ENCODE measurements at regions not wholly inside any gene's neighbourhood (a gene's known extent, or its start where the extent isn't known, plus 50 kb on each side); places are given as distances from the start of the nearest gene placed in this dataset.

DNA sequence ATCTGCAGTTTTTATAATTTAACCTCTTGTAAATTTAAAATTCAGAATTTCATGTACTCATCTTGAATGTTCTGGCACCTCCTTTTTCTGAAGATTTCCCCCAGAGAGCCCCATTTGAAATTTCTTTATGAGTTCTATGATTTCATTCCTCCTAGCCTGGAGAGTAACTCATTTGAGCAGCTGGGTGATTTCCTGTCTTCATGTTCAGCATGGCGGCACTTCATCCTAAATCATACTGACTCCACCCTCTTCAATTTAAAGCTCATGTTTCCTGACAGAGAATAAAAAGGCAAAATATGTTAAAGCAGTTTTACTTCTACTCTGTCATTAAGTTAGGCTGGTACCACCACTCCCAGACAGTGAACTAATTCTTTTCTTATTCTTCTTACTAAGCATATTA is 250.9 kb upstream of the POU3F2 start:
- Mint-ChIP-seq H3K4me1 (no peaks in the 10 kb centered on the region), H3K27ac (no peak overlapping the region)
- no peak overlapping the region for H3K4me3 ChIP-seq (ENCODE audit: low read depth, low read length)

DNA sequence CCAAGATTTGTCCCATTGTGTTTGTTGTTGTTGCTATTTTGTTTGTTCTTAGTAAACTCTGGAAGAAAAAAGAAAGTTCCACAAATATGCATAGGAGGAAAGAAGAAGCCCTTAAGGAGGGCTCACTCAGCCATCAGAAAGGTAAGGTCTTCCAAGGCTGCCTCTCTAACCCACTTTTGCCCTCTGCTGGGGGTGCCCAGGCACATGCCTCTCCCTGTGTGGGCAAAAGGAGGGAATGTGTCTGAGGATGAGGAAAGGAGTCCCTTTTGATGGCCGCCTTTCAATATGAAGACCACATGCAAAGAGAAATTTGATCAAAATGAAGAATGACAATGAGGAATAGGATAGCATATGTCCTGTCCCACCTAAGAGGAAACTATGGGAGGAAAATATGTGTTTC is 248.2 kb upstream of the POU3F2 start:
- Mint-ChIP-seq H3K27me3 (no peaks in the 10 kb centered on the region), H3K9me3 (peaks cover 0 to 5% (median 0%) of the 10 kb centered on the region in 7 donors), H3K4me1 (no peaks in the 10 kb centered on the region), H3K36me3 (no peaks in the 10 kb centered on the region), H3K27ac (no peak overlapping the region), H3K4me3 (no peak overlapping the region)
- no peaks in the 10 kb centered on the region for H3K36me3 ChIP-seq (ENCODE audit: control insufficient read depth, insufficient read depth, low read length)
- ATAC-seq (ENCODE audit: low read depth in 2 of 2) (no peak), DNase-seq (no peak)
- no peak overlapping the region for H3K27ac ChIP-seq (ENCODE audit: insufficient read depth, low read length, poor library complexity, severe bottlenecking)
- H3K9me3 ChIP-seq (ENCODE audit: control insufficient read depth in 2 of 2, low read length in 2 of 2), result no peaks in the 10 kb centered on the region
- no peak overlapping the region for H3K4me3 ChIP-seq (ENCODE audit: low read depth, low read length)
- no peaks in the 10 kb centered on the region for H3K4me1 ChIP-seq (ENCODE audit: control insufficient read depth, insufficient read depth, low read length, poor library complexity, severe bottlenecking)
- no peaks in the 10 kb centered on the region for H3K27me3 ChIP-seq (ENCODE audit: control insufficient read depth, insufficient read depth, low read length)

More for the DNA sequence above, 250.9 kb upstream of the POU3F2 start:
- no peak overlapping the region for H3K27ac ChIP-seq (ENCODE audit: insufficient read depth, low read length, poor library complexity, severe bottlenecking)
- Mint-ChIP-seq H3K9me3 (peaks cover 0 to 2% (median 0%) of the 10 kb centered on the region in 7 donors), H3K36me3 (no peaks in the 10 kb centered on the region), H3K4me3 (no peak overlapping the region), H3K27me3 (no peaks in the 10 kb centered on the region)
- H3K27me3 ChIP-seq (ENCODE audit: control insufficient read depth, insufficient read depth, low read length), result no peaks in the 10 kb centered on the region
- ATAC-seq (ENCODE audit: low read depth in 2 of 2), result no peak
- DNase-seq, result no peak
- no peaks in the 10 kb centered on the region for H3K9me3 ChIP-seq (ENCODE audit: control insufficient read depth in 2 of 2, low read length in 2 of 2)
- no peaks in the 10 kb centered on the region for H3K4me1 ChIP-seq (ENCODE audit: control insufficient read depth, insufficient read depth, low read length, poor library complexity, severe bottlenecking)
- no peaks in the 10 kb centered on the region for H3K36me3 ChIP-seq (ENCODE audit: control insufficient read depth, insufficient read depth, low read length)

DNA sequence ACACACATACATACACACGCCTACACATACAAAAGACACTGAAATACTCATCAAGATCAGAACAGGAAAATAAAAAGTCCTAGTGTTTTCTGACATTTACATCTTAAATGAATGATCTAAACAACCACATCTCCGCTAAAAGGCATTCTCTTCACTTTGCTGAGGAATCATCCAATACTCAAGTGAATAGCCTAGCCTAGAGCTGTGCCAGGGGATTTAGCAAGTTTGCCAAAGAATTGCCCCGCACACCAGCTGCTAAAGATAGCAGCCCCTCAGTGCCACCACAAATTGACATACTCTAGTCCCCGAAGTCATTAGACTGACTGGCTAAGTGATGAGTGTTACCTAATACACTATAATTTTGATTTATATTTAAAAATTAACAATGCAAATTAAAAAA is 246.8 kb upstream of the POU3F2 start:
- no peaks in the 10 kb centered on the region for H3K9me3 ChIP-seq (ENCODE audit: control insufficient read depth in 2 of 2, low read length in 2 of 2)
- ATAC-seq (ENCODE audit: low read depth in 2 of 2), result no peak
- H3K27me3 Mint-ChIP-seq, result no peaks in the 10 kb centered on the region
- H3K9me3 Mint-ChIP-seq, result peaks cover 0 to 5% (median 0%) of the 10 kb centered on the region in 7 donors
- no peaks in the 10 kb centered on the region for H3K27me3 ChIP-seq (ENCODE audit: control insufficient read depth, insufficient read depth, low read length)
- no peaks in the 10 kb centered on the region for H3K4me1 ChIP-seq (ENCODE audit: control insufficient read depth, insufficient read depth, low read length, poor library complexity, severe bottlenecking)
- H3K36me3 ChIP-seq (ENCODE audit: control insufficient read depth, insufficient read depth, low read length), result no peaks in the 10 kb centered on the region
- H3K4me3 Mint-ChIP-seq, result no peak overlapping the region
- H3K27ac ChIP-seq (ENCODE audit: insufficient read depth, low read length, poor library complexity, severe bottlenecking), result no peak overlapping the region
- DNase-seq, result no peak
- no peak overlapping the region for H3K4me3 ChIP-seq (ENCODE audit: low read depth, low read length)
- peak overlapping the region in 1 of 3 donors; percentile 58 for H3K27ac Mint-ChIP-seq
- no peaks in the 10 kb centered on the region for H3K4me1 Mint-ChIP-seq
- H3K36me3 Mint-ChIP-seq, result no peaks in the 10 kb centered on the region

DNA sequence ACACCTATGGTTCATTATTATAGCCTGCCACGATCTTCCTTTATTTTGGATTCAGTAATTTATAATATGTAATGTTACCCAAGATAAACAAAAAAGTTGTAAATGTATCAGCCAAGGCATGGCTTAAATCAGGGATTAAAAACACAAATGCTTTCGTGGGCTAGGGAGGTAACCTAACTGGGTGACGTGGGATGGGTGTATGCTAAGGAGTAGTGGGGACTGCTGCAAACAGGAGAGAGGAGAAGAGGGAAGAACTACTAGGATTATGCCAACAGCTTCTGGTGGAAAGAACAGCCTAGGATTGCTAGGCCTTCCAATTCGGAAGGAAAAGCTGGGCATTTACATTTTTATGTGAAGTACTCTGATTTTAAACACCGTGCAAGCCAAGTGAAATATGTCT is 244.8 kb upstream of the POU3F2 start:
- Mint-ChIP-seq H3K27me3 (no peaks in the 10 kb centered on the region), H3K4me1 (no peaks in the 10 kb centered on the region), H3K4me3 (no peak overlapping the region), H3K36me3 (no peaks in the 10 kb centered on the region), H3K27ac (no peak overlapping the region), H3K9me3 (peaks cover 0 to 5% (median 0%) of the 10 kb centered on the region in 7 donors)
- H3K36me3 ChIP-seq (ENCODE audit: control insufficient read depth, insufficient read depth, low read length), result no peaks in the 10 kb centered on the region
- H3K4me3 ChIP-seq (ENCODE audit: low read depth, low read length), result no peak overlapping the region
- H3K4me1 ChIP-seq (ENCODE audit: control insufficient read depth, insufficient read depth, low read length, poor library complexity, severe bottlenecking), result no peaks in the 10 kb centered on the region
- DNase-seq (no peak), ATAC-seq (ENCODE audit: low read depth in 2 of 2) (no peak)
- H3K9me3 ChIP-seq (ENCODE audit: control insufficient read depth in 2 of 2, low read length in 2 of 2), result no peaks in the 10 kb centered on the region
- H3K27me3 ChIP-seq (ENCODE audit: control insufficient read depth, insufficient read depth, low read length), result no peaks in the 10 kb centered on the region
- no peak overlapping the region for H3K27ac ChIP-seq (ENCODE audit: insufficient read depth, low read length, poor library complexity, severe bottlenecking)

DNA sequence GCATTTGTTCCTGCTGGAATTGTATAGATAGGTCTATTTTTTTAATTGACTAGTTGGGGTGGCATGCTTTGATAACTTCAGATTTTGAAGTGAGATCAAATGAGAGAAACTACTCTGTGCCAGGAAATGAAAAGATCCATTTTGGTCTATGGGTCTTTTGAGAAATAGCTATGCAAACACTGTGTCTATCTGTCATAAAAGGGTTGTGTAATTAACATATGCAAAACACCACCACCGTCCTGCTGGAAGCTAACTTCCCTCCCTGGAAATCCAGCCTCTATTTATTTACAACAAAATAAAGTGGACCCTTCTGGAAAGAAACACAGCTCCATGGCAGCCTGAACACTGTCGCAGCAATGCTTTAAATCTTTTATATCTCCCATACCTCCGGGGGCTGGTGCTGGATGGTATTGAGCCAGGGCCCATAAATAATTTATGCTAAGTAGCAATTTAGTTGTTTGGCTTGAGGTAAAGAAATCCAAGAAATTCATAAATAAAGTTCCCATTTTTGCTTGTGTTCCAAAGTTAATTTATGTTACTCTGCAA is 244.2 kb upstream of the POU3F2 start:
- Histone ChIP-seq H3K4me1 (ENCODE audit: control insufficient read depth, insufficient read depth, low read length, poor library complexity, severe bottlenecking) (no peaks in the 10 kb centered on the region), H3K27ac (ENCODE audit: insufficient read depth, low read length, poor library complexity, severe bottlenecking) (no peak overlapping the region), H3K27me3 (ENCODE audit: control insufficient read depth, insufficient read depth, low read length) (no peaks in the 10 kb centered on the region), H3K9me3 (ENCODE audit: control insufficient read depth in 2 of 2, low read length in 2 of 2) (no peaks in the 10 kb centered on the region), H3K4me3 (ENCODE audit: low read depth, low read length) (no peak overlapping the region), H3K36me3 (ENCODE audit: control insufficient read depth, insufficient read depth, low read length) (no peaks in the 10 kb centered on the region)
- Mint-ChIP-seq H3K4me1 (no peaks in the 10 kb centered on the region), H3K4me3 (no peak overlapping the region), H3K36me3 (no peaks in the 10 kb centered on the region), H3K9me3 (peaks cover 0 to 5% (median 0%) of the 10 kb centered on the region in 7 donors), H3K27me3 (no peaks in the 10 kb centered on the region), H3K27ac (no peak overlapping the region)
- ATAC-seq (ENCODE audit: low read depth in 2 of 2) (no peak), DNase-seq (no peak)

DNA sequence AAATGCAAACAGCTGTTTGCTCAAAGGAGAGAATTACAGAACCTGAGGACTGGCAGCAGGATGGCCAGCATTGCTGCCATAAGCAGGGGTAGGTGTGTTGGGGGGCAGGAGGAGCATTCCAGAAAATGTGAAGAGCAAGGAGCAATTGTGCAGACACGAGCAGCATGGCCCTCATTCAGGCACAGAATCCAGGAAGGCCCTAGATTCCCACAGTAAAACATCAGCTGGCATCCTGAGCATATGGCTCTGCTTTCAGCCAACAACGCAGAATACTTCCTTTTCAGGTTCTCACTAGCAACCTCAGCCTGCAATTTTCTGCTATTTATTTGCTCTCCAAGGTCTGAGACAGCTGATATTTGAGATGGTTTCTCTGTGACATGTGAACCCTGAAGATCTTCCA is 243.4 kb upstream of the POU3F2 start:
- Mint-ChIP-seq H3K27ac (no peak overlapping the region), H3K4me1 (no peaks in the 10 kb centered on the region), H3K36me3 (no peaks in the 10 kb centered on the region), H3K27me3 (no peaks in the 10 kb centered on the region), H3K9me3 (peaks cover 0 to 5% (median 0%) of the 10 kb centered on the region in 7 donors), H3K4me3 (no peak overlapping the region)
- Histone ChIP-seq H3K36me3 (ENCODE audit: control insufficient read depth, insufficient read depth, low read length) (no peaks in the 10 kb centered on the region), H3K27me3 (ENCODE audit: control insufficient read depth, insufficient read depth, low read length) (no peaks in the 10 kb centered on the region), H3K4me1 (ENCODE audit: control insufficient read depth, insufficient read depth, low read length, poor library complexity, severe bottlenecking) (no peaks in the 10 kb centered on the region), H3K4me3 (ENCODE audit: low read depth, low read length) (no peak overlapping the region), H3K27ac (ENCODE audit: insufficient read depth, low read length, poor library complexity, severe bottlenecking) (no peak overlapping the region), H3K9me3 (ENCODE audit: control insufficient read depth in 2 of 2, low read length in 2 of 2) (no peaks in the 10 kb centered on the region)
- DNase-seq (no peak), ATAC-seq (ENCODE audit: low read depth in 2 of 2) (no peak)

DNA sequence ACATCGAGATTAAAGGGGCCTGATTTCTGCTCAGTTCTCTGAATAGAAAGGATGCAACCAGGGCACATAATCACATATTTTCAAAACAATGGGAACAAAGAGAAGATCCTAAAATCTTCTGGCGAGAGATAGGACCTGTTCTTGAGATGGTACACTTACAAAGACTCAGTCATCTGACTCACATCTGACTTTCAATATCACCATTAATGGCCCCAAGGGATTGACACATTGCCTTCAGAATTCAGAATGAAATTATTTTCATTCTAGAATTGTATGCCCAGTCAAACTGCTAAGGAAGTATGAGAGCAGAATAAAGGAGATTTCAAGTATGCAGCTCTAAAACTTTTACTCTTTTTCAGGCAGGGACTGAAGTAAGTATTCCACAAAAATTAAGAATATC is 240.7 kb upstream of the POU3F2 start:
- H3K27ac Mint-ChIP-seq, result no peak overlapping the region
- H3K4me3 ChIP-seq (ENCODE audit: low read depth, low read length), result no peak overlapping the region
- H3K9me3 Mint-ChIP-seq, result peaks cover 0 to 5% (median 0%) of the 10 kb centered on the region in 7 donors
- H3K36me3 ChIP-seq (ENCODE audit: control insufficient read depth, insufficient read depth, low read length), result no peaks in the 10 kb centered on the region
- no peaks in the 10 kb centered on the region for H3K27me3 Mint-ChIP-seq
- no peak overlapping the region for H3K4me3 Mint-ChIP-seq
- H3K9me3 ChIP-seq (ENCODE audit: control insufficient read depth in 2 of 2, low read length in 2 of 2), result no peaks in the 10 kb centered on the region
- no peaks in the 10 kb centered on the region for H3K27me3 ChIP-seq (ENCODE audit: control insufficient read depth, insufficient read depth, low read length)
- ATAC-seq (ENCODE audit: low read depth in 2 of 2) (no peak), DNase-seq (no peak)
- no peaks in the 10 kb centered on the region for H3K4me1 ChIP-seq (ENCODE audit: control insufficient read depth, insufficient read depth, low read length, poor library complexity, severe bottlenecking)
- H3K4me1 Mint-ChIP-seq, result no peaks in the 10 kb centered on the region
- no peaks in the 10 kb centered on the region for H3K36me3 Mint-ChIP-seq
- no peak overlapping the region for H3K27ac ChIP-seq (ENCODE audit: insufficient read depth, low read length, poor library complexity, severe bottlenecking)

DNA sequence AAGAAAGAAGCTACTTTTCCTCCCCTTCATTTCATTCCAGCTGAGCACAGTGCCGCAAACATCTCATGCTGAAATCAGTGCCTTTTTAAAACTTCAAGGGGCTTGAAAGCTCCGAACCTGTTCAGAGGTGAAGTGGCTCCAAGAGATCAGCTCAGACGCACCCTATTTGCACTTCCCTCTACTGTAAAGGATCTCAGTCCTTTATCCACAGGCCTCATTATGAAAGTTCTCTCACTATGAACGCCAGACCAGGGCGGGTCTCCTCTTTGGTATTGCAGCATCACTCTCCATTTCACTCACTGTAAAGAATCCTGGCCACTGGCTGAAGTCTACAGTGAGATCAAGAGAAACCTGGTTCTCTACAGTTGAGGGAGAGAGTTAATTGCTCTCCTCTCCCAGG is 232.7 kb upstream of the POU3F2 start:
- H3K27ac ChIP-seq (ENCODE audit: insufficient read depth, low read length, poor library complexity, severe bottlenecking), result no peak overlapping the region
- H3K4me1 Mint-ChIP-seq, result no peaks in the 10 kb centered on the region
- no peaks in the 10 kb centered on the region for H3K36me3 Mint-ChIP-seq

More for the DNA sequence above, 232.7 kb upstream of the POU3F2 start:
- no peak for ATAC-seq (ENCODE audit: low read depth in 2 of 2)
- Histone ChIP-seq H3K4me1 (ENCODE audit: control insufficient read depth, insufficient read depth, low read length, poor library complexity, severe bottlenecking) (no peaks in the 10 kb centered on the region), H3K4me3 (ENCODE audit: low read depth, low read length) (no peak overlapping the region), H3K9me3 (ENCODE audit: control insufficient read depth in 2 of 2, low read length in 2 of 2) (no peaks in the 10 kb centered on the region), H3K27me3 (ENCODE audit: control insufficient read depth, insufficient read depth, low read length) (no peaks in the 10 kb centered on the region), H3K36me3 (ENCODE audit: control insufficient read depth, insufficient read depth, low read length) (no peaks in the 10 kb centered on the region)
- DNase-seq, result no peak
- no peak overlapping the region for H3K4me3 Mint-ChIP-seq
- H3K27ac Mint-ChIP-seq, result no peak overlapping the region
- peaks cover 0 to 4% (median 1%) of the 10 kb centered on the region in 7 donors for H3K9me3 Mint-ChIP-seq
- no peaks in the 10 kb centered on the region for H3K27me3 Mint-ChIP-seq

All from CD4-positive, CD25-positive, alpha-beta regulatory T cell (primary cell).